Body of pancreas (tissue), 4 donors: ENCODE measurements at regions not wholly inside any gene's neighbourhood (a gene's known extent, or its start where the extent isn't known, plus 50 kb on each side); places are given as distances from the start of the nearest gene placed in this dataset.

ENCODE experiments used
- ATAC-seq: fragments of 150-250 bp; one replicate; pipeline ENCODE4 v1.9.1; 2016
- DNase-seq, 4 donors: peaks; one replicate each; pipeline ENCODE4 v3.0.0-alpha.2; 2019
- H3K27ac ChIP-seq, 4 donors: fragments of 200-600 bp; sonication (generic); 1 replicate in 3 of 4; 2 replicates in 1 of 4; pipeline versions ENCODE4 v1.5.1 to v1.6.1; 2016 to 2019; ENCODE audit warnings: mild to moderate bottlenecking in 1 of 4, mixed read lengths in 1 of 4, moderate library complexity in 1 of 4
- H3K27me3 ChIP-seq, 2 donors: fragments of 200-600 bp; sonication (generic); one replicate each; pipeline ENCODE4 v1.6.0; 2016; ENCODE audit warnings: mild to moderate bottlenecking in 1 of 2
- H3K36me3 ChIP-seq, 2 donors: fragments of 200-600 bp; sonication (generic); replicated peaks in 1 of 2; 2 replicates each; pipeline ENCODE4 v1.5.1; 2016; ENCODE audit warnings: low read depth in 2 of 2; ENCODE audit not compliant: insufficient read depth in 1 of 2
- H3K4me1 ChIP-seq: fragments of 200-600 bp; sonication (generic); one replicate; pipeline ENCODE4 v1.6.0; 2016
- H3K4me3 ChIP-seq, 2 donors: fragments of 200-600 bp; sonication (generic); 1 replicate in 1 of 2; 2 replicates in 1 of 2; pipeline ENCODE4 v1.5.1; 2016 to 2019
- H3K9me3 ChIP-seq, 3 donors: fragments of 200-600 bp; sonication (generic); 1 replicate in 2 of 3; 2 replicates in 1 of 3; pipeline ENCODE4 v1.5.1; 2016
- CTCF ChIP-seq, 7 experiments: fragments of 450-650 bp in 4 of 7; fragments of 200-600 bp in 3 of 7; sonication (generic) in 3 of 7; IDR thresholded peaks; one replicate each; pipeline ENCODE4 v1.5.1; 2016 to 2019; ENCODE audit warnings: antibody characterized with exemption in 7 of 7
- POLR2A ChIP-seq, 3 donors: fragments of 450-650 bp; IDR thresholded peaks; one replicate each; pipeline ENCODE4 v1.6.1; 2016; ENCODE audit warnings: antibody characterized with exemption in 3 of 3, mild to moderate bottlenecking in 2 of 3
- WGBS, 2 donors: methylation state at CpG; one replicate each; pipeline ENCODE4 v1.1.5; 2017; 5-methylcytosine and 5-hydroxymethylcytosine counted together
- intact Hi-C: fragments of 100-400 bp; cut with DNase I; formaldehyde crosslinking; loops from one replicate; pipeline ENCODE4 v1.15.1; 2023

DNA sequence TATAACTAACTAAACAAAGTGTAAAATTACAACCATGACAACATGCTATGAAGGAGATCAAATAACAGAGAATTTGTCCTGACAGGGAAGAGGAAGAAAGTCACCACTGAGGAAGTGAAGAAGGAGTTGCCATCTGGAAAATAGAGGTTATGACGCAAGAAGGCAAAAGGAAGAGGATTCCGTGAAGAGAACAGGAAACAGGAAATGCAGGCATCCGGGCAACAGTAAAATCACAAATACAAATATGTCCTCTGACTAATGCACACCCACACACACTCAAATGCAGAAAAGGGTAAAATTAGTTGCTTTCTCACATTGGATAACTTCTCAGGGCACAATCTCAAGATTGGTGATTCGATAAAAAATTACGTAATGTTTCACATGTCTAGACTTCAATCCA, 278.4 kb downstream of the TMX3 start:
- Histone ChIP-seq H3K27me3 (no peaks in the 10 kb centered on the region), H3K9me3 (no peaks in the 10 kb centered on the region), H3K4me1 (no peaks in the 10 kb centered on the region), H3K36me3 (no peaks in the 10 kb centered on the region), H3K27ac (no peak overlapping the region), H3K4me3 (no peak overlapping the region)
- intact Hi-C loops, result no loop called here
- ATAC-seq, result no peak
- TF ChIP-seq CTCF (IDR thresholded peaks at IDR 0.05) (no peak), POLR2A (IDR thresholded peaks at IDR 0.05) (no peak)
- WGBS, 2 donors, result 72 to 80% methylated on average over 5 of the region's 5 CpGs
- no peak for DNase-seq

- Histone ChIP-seq H3K27ac (no peak overlapping the region), H3K4me3 (no peak overlapping the region), H3K27me3 (no peaks in the 10 kb centered on the region), H3K36me3 (no peaks in the 10 kb centered on the region), H3K4me1 (no peaks in the 10 kb centered on the region), H3K9me3 (no peaks in the 10 kb centered on the region)
- ATAC-seq (no peak), DNase-seq (no peak)
- no peak for TF ChIP-seq POLR2A (IDR thresholded peaks at IDR 0.05)
- TF ChIP-seq CTCF (IDR thresholded peaks at IDR 0.05), result no peak
- 79 to 84% methylated on average over 2 of the region's 2 CpGs for WGBS, 2 donors
- intact Hi-C loops, result no loop called here
Observed at GRCh38 chr18:68435581-68435980, 279.3 kb downstream of the TMX3 start.

DNA sequence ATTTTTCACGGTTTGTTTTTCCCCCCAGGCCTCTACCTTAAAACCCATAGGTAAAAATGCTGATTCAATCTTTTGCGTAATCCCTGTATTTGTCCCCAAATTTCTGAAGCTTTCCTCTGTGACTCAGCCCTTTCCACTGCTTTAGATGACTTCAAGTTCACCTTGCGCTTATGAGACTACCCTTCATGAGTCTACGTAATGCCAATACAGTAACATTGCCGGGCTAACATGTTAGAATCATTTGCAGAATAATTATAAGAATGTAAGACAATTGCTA, 283.0 kb downstream of the TMX3 start:
- Histone ChIP-seq H3K27me3 (no peaks in the 10 kb centered on the region), H3K9me3 (no peaks in the 10 kb centered on the region), H3K4me3 (no peak overlapping the region), H3K27ac (no peak overlapping the region), H3K36me3 (no peaks in the 10 kb centered on the region), H3K4me1 (no peaks in the 10 kb centered on the region)
- intact Hi-C loops, result no loop called here
- DNase-seq, result no peak
- 77 to 87% methylated on average over 5 of the region's 5 CpGs for WGBS, 2 donors
- TF ChIP-seq POLR2A (IDR thresholded peaks at IDR 0.05) (no peak), CTCF (IDR thresholded peaks at IDR 0.05) (no peak)
- no peak for ATAC-seq

DNA sequence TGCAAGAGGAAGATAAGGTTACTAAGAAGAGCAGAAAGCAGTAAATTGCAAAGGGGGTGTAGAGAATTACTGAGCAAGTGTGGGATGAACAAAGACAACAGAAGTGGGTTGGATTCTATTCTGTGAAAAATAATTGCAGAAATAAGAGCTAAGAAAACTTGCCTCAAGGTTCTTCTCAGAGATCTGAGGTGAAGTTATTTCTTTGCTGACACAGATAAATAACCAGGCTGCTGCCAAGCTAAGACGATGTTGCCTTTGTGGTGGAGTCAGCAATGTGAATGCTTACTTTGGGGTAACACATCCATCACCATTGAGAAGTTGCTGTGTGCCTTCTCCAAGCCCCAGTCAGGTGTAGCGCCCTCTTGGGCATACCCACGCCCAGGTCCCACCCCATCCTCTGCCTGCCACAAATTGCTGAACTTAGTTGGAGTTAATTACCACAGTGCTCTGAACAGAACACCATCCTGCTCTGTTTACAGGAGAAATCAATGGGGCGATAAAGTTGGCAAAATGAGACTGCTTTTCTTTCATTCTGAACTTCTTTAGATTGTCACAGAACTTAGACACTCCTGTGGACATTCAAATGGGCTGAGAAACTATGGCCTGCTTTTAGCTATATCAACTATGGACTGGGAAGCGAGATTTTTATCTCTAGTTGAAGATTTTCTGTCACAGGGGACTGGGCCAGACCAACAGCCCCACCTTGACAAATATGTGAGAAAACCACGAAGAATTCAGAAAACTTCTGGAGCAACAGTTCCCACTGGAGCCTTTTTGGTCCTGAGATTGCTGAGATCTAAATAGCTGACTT, 283.6 kb downstream of the TMX3 start:
- Histone ChIP-seq H3K4me1 (no peaks in the 10 kb centered on the region), H3K27me3 (no peaks in the 10 kb centered on the region), H3K36me3 (no peaks in the 10 kb centered on the region), H3K9me3 (no peaks in the 10 kb centered on the region), H3K27ac (no peak overlapping the region), H3K4me3 (no peak overlapping the region)
- intact Hi-C loops, result no loop called here
- 45 to 48% methylated on average over 6 of the region's 6 CpGs for WGBS, 2 donors
- no peak for DNase-seq
- TF ChIP-seq POLR2A (IDR thresholded peaks at IDR 0.05) (no peak), CTCF (IDR thresholded peaks at IDR 0.05) (no peak)
- ATAC-seq, result no peak

DNA sequence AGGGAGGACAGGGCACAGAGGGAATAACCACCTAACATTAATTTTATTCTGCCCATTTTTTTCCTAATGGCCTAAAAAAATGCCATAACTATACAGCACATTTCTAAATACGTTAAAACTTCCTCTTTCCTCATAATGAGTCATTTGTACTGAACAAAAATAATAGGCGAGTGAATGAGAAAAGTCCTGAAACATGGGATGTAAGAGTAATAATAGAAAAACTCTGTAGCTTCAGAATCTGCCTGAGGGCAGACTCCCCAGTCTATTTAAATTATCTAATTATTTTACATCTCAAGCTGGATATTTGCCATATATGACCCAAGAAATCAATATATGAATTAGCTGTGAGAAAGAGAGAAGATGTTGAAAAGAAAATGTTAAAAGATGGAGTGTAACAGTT, 285.1 kb downstream of the TMX3 start:
- Histone ChIP-seq H3K27me3 (no peaks in the 10 kb centered on the region), H3K9me3 (no peaks in the 10 kb centered on the region), H3K27ac (no peak overlapping the region), H3K4me1 (no peaks in the 10 kb centered on the region), H3K4me3 (no peak overlapping the region), H3K36me3 (no peaks in the 10 kb centered on the region)
- no peak for TF ChIP-seq CTCF (IDR thresholded peaks at IDR 0.05)
- no peak for TF ChIP-seq POLR2A (IDR thresholded peaks at IDR 0.05)
- ATAC-seq, result no peak
- intact Hi-C loops, result no loop called here
- WGBS, 2 donors, result 50 to 53% methylated on average over 2 of the region's 2 CpGs
- no peak for DNase-seq
